ENCODE measurements at regions not wholly inside any gene's neighbourhood (a gene's known extent, or its start where the extent isn't known, plus 50 kb on each side); places are given as distances from the start of the nearest gene placed in this dataset.

DNA sequence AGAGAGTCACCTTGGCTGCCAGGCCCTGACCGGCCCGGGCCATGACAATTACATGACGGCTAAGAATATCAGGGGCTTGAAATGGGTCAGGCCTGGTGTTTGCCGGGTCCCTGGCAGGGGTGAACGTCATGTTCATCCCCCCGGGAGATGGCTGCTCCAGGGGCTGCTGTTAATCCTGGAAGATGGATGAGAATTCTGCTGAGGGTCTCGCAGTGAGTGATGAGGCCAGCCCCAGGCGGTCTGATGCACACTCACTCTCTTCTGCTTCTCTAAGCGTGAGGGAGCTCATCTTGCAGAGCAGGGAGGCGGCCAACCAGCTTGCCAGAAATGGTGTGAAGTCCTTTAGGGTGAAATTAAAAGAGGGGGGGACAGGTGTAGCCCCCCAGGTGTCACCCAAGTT is 101.3 kb upstream of the ANO1 start:
- no peak for DNase-seq

DNA sequence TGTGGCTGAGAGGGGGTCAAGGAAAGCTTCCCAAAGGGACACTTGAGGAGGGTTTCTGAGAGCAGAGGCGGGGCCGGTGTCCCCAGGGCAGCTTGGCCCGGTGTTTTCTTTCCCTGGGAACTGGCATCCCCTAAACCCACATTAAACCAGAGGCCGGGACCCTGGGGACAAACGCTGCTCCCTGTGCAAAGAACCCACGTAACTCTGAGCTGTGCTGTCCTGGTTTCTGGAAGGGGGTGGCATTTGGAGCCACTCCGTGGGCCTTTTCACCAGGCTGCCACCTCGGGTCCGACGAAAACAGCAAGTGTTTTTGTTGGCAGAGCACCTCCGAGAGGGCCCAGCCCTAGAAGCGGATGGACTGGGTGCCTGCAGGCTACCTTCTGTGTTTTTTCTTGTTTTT is 100.2 kb upstream of the ANO1 start:
- DNase-seq: no peak

DNA sequence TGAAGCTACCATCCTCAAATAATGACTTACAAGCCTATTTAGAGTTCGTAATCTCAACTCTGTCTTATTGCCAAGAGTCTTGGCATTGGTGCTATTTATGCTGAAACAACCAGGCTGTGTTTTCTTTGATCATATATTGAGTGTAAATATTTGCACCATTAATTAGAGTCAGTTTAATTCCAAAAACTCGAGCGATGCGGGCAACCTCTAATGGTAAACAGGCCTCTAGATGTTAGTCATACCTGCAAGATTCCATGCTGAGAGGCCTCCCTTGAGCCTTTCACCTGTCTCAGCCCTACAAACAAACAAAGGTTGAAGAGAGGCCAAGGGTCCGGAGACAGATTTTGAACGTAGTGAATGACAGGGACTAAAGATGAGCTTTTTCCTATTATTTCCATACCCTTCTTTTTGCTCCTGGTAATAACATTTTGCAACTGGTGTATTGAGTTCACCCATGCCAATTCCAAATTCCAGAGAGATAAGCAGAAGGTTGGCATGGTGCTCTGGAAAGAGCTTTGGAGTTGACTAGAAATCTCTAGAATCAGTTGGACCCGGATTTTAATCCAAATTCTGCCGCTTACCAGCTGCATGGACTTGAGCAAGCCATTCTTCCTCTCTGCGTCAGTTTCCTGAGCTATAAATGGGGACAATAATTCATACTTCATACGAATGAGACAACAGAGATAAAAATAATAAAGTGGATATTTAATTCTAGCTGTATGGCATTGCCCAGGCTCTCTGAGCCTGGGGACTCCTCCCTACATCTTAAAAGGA is 99.1 kb upstream of the ANO1 start:
- DNase-seq: no peak

DNA sequence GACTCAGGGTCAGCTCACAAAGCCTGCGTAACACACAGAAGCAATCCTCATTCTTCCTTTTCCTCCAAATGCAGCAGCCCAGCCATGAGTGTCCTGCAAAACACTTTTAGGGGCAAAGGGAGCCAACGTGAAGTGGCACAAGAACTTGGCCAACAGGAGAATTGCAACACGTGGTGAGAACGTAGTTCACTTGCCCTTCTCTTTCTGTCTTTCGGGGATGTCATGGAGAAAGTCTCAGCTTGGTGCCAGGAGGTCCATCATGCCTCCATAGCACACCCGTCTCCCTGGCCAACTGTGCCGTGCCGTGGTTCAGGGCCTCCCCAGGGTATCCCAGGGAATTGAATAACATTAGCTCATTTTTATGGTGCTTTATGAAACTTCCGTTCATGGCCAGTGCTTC is 98.5 kb upstream of the ANO1 start:
- no peak for DNase-seq

DNA sequence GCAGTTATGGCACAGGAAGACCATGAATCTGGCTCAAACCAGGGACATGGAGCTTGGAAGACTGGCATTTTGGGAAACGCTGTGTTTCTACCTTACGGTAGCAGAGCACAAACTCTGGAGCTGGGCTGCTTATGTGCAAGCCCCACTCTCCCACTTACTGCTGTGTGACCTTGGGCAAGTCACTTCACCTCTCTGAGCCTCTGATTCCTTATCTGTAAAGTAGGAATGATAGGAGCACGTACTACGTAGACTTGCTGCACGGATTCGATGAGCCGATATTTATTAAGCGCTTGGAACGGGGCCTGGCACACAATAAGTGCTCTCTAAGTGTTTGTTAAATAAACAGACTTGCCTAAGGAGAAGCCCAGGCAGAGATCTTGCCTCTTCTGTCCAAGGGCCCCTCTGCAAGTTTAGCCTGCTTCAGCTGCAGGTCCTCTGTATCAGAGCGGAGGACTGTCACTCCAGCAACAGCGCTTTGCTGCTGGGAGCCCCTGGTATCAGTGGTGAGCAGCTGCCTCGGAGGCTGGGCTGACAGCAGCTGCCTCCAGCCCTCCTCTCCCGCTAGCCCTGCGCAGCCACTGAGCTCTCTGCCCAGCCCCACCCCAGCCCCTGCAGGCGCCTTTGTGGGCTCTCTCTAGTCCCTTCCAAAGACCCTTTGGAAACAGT is 96.9 kb upstream of the ANO1 start:
- DNase-seq: no peak

DNA sequence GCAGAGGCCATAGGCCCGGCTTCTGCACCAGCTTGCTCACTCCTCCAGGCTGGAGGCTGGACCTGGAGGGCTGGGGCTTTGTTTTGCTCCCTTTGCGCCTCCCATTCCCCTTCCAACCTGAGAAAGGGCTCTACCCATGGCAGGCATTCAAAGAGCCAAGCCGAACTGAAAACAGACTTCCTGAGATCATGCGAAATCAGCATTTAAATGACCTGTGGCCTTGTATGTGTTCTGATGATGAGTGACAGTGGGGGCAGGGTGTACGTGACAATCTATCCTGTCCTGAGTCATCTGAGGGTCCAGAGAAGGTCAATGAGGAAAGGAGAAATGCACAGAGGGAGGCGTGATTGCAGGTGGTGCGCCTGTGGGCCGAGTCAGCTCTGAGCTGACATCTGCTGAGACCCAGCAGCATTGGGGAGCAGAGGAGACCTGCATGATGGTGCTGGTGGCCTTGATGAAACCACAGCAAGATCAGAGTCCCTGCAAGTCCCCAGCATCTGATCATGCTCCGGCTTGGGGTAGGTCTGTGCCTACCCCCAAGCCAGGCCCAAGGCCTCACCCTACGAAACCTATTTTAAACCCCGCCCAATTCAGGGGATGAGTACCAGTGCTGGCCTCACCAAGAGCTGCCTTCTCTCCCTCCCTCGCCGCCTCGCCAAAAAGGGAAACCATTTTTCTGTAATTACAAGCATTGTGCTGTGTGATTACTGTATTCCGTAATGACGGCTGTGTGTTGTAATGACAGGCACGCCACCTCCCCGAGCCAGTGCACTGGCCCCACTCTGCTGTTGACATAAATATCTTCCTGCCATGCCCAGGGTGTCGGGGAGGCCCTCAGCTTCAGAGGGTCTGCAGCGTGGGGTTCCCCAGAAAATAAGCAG is 95.2 kb upstream of the ANO1 start:
- DNase-seq: no peak

DNA sequence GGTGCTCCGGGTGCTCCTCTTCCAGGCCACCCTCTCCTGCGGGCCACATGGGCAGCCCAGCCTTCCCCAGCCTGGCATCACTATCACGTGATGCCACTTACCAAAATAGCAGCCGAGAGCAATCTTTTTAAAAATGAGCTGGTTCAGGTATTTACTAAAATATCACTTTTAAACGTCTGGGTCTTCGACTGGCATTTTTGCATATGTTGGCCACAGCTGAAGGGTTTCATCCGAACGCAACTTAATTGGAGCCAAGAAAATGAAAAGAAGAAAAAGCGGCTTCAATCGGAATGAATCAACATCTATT is 94.6 kb upstream of the ANO1 start:
- DNase-seq: no peak

DNA sequence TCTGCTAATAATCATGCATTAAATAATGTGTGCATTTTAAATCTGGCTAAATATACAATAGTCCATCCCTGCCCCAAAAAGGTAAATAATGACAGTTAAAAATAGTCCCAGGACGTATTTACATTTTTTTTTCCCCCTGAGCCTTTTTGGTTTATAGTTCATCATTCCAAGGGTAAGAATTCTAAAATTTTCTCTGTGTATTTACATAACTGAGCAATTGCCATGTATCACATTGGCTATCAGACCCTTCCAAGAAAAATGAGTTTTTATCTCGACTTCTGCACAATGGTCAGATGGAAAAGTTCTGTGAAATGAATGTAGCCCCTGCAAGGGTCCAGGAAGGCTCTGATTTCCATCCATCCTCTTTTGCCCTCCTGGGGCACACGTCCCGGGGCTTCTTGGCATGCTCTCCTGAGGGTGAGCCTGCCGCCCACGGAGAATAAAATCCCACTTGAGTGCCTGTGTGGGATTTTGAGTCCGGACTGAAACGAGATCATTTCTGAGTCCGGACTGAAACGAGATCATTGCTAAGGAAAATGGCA is 94.1 kb upstream of the ANO1 start:
- no peak for DNase-seq

DNA sequence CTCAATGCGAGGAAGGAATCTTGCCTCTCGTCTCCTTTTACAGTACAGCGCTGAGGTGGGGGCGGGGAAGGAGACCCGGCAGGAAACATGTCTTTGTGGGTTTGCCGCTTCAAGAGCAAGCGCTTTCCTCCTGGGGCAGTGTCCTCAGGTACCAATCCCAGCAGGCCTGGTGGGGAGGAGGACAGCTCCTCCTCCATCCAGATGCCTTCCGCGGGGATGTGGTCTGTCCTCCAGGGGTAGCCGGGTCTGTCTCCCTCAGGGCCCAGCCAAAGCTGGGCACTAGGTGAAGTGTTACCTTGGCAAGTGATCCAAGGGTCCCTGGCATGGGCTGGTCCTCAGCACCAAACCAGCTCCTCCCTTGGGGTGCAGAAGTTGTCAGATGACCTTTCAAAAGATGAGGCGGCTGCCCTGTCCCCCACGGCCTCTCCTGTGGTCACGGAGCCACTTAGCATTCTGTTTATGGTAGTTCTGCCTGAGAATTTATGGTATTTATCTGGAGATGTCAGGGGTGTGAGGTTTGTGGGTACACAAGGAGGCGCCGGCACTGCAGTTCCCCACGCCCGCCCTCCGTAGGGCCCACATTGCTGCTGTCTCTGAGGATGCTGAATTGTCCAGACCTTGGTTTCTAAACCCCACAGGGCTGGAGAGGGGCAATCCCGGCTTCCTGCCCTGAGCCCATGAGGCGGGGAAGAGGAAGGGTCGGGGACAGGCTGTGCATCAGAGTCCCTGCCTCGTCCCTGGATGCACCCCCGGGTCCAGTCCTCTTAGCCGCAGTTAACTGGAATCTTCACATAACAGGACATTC is 93.5 kb upstream of the ANO1 start:
- DNase-seq: no peak

DNA sequence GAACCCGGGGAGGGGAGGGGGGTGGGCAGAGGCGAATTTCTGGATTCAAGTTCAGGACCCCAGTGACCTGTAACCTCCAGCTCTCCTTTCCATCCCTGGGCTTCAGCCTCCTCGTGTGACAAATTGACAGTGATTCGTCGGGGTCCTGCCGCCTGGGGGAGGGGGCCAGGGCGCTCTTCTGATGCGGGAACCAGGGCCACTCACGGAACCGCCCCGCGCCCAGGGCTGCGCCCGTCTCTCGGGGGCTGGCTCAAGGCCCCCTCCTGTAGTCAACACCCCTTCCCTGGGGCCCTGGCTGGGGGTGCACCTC is 92.8 kb upstream of the ANO1 start:
- no peak for DNase-seq

DNA sequence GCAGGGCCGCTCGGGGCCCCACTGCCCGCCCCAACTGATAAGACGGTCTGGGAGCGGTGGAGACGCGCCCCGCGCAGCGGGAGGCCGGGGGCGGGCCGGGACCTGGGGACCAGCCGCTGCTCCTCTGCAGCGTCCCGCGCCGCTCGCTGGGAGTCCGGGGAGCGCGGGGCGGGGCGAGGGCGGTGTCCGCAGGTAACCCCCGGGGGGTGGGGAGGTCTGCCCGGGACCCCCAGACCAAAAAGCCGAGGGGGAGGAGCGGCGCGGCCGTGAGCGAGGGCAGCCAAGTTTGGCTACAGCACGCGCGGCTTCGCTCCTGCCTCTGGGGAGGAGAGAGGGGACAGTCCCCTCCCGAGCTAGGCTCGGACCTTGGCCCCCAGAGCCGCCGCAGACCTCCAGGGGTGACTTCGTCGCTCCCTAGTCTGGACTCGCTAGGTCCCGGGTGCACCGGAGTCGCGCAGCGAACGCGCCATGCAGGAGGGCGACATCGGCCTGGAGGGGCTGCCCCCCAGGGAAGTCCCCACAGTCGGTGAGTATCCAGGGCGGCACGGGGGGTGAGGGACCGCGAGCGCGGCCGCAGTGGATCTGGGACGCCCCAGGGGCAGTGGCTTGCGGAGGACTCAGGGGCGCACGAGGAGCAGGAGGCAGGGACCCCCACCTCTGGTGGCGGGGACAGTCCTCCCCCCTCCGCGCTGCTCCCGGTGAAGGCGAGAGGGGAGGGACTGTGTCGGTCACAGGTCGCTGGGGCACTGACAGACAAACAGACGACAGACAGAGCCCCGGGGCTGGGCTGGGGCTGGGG is 92.3 kb upstream of the ANO1 start:
- no peak for DNase-seq

DNA sequence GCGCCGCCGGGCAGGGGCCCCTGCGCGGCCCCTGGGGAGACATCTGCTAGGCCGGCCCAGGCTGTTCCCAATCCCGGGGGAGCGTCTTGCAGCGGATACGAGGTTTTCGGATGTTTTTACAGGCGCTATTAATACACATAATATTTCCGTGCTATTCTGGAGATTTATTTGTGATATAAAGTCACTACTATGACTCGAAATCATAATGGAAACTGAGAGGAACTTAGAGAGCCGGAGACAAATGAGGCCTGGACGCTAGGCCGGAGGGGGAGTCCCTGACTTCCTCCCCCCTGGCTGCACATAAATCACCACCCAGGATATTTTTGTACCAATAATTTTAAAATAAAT is 91.7 kb upstream of the ANO1 start:
- DNase-seq: no peak

DNA sequence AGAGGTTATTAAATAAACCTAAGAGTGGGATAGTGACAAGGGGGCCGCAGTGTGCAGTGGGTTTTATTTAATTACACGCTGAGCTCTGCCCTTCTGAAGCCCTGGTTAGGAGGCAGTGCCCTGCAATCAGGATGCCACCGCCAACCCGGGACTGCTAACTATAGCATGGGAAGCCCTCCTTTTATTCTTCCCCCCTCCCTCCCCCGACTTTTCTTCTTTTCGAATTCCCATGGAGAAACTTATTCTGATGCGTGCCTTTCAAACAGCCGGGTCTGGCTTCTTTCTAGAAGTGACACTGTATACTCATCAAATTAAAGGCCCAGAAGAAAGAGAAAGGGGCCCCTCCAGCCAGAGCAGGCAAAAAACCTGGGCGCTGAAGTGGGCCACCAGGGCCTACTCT is 91.3 kb upstream of the ANO1 start:
- DNase-seq: no peak

DNA sequence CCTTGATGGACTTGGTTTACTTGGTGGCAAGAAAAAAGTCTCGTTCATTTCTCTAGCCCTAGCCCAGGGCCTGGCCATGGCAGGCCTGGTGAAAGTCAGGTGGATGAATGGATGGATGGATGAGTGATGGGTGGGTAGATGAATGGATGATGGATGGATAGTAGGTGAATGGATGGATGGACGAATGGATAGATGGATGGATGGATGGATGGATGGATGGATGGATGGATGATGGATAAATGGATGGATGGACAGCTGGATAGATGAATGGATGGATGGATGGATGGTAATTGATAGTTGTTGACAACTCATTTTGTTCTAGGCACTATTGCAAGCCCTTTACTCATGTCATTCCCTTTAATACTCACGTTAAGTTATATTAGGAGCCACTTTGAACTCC is 86.1 kb upstream of the ANO1 start:
- DNase-seq: no peak

DNA sequence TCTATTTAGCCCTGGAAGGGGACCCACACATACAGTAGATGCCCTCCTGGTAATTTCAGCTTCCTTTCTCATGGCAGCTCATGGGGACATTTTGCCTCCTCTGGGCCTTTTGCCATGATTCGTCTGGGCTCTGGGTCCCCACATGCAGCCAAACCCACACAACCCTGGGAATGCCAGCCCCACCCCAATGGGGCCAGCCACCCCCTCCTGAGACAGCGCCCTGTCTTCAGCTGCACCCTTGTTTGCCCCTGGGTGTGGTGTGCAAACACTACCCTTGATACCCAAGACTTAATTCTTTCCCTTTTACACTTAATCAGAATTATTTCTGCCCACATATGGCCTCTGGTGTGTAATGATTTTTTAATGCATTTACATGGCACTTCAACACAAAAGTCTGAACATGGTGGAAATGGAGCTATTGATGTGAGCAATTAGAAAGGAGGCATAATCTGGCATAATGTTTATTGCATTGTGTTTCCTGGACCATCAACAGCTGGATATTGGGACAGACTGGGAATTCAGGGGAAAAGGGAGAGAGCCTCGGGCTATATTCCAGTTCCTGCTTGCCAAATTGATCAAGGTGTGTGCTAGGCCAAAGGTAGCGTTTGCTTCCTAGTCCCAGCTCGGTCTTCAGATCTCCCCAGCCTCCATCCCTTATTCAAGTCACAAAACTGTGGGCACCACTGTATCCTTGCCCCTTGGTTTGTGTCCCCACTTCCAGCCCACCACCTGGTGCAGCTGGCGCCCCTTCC is 85.0 kb upstream of the ANO1 start:
- no peak for DNase-seq

DNA sequence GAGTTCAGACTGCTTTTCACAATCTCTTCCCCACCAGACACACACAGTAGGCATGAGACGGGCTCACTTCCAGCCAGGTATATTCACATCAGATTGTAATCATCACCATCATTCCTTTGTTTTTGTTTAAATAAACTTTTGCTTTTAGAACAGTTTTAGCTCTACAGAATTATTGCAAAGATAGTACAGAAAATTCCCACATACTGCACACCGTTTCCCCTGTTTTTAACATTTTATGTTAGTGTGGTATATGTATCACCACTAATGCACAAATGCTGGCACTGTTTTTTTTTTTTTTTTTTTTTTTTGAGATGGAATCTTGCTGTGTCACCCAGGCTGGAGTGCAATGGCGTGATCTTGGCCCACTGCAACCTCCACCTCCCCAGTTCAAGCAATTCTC is 83.3 kb upstream of the ANO1 start:
- no peak for DNase-seq

DNA sequence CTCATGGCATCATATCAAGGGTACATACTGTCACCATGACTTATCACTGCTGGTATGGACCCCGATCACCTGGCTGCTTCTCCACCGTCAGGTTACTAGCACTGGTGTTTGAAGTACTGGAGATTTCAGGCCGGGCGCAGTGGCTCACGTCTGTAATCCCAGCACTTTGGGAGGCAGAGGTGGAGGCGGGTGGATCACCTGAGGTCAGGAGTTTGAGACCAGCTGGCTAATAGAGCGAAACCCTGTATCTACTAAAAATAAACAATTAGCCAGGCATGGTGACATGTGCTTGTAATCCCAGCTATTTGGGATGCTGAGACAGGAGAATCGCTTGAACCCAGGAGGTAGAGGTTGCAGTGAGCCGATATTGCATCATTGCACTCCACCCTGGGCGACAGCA is 82.4 kb upstream of the ANO1 start:
- no peak for DNase-seq

DNA sequence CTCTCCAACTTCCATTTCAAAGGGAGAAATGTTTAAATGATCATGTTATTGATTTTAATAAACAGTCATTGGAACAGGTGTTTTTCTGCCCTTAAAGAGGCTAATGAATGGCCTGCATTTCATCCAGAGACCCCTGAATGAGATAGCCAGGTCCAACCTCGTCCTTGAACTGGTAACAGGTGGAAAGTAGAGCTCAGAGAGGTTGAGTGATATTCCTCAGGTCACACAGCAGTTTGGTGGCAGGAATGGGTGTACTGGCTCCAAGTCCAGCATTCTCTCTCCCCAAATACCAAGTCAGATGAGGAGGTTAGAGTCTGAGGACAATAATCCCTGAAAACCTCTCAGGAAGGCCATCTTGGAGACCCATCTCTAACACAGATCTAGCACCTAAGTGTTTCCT is 81.7 kb upstream of the ANO1 start:
- no peak for DNase-seq

DNA sequence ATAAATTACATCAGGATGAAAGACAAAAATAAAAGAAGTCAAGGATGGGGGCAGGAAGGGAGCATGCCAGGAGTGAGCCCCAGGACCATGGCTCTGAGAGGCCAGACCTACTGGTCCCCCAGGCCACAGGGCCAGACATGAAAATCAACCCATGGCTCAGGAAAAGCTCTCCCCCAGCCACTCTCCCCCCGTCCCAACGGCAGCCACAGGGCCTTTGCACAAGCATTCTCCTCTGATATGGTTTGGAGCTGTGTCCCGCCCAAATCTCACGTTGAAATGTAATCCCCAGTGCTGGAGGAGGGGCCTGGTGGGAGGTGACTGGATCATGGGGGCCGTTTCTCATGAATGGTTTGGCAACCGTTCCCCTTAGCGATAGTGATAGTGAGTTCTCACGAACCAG is 80.8 kb upstream of the ANO1 start:
- no peak for DNase-seq

DNA sequence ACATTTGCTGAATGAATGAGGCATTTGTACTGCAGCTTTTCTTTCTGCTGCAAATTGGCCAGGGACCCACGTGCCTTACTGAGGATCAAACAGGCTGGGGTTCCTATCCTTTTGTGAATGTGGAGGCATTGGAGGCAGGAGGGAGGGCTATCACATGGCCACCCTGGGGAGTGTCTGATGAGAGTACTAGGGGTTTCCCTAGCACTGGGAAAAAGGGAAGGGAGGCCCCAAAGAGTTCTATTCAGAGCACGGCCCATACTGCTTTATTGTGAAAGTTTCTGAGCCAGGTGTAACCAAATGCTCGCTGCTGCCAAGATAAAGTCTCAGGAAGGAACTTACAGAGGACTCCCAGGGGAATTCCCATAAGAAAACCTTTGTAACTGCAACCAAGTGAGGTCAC is 78.4 kb upstream of the ANO1 start:
- no peak for DNase-seq

DNA sequence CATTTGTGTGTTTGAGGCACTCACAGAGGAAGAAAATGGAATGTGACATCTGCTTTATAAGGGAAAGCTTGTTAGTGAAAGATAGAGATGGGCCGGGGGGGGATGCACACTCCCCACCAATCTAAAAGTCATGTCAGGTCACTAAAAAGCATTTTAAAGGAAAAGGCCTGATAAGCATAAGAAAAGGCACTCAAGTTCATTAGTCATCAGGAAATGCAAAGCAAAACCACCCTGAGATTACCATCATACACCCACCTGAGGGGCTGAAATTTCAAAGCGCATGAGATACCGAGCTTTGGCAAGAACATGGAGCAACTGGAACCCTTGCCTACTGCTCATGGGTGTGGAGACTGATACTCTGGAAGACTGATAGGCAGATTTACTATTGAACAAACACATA is 77.9 kb upstream of the ANO1 start:
- no peak for DNase-seq

DNA sequence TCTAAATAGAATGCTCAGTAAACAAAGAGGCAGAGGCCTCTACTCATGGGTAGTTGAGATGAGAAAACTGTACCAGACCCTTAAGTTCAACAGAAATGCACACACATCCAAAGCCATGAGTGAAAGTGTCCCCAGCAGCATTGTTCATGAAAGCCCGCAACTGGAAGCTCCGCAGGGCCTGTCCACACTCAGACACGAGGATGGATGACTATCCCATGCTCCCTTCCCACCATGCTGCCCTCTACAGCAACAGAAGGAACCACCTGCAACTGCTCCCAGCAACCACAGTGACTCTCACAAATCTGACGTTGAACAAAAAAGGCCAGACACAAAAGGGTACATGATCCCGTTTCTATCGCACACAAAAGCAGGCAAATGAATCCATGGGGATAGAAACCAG is 76.9 kb upstream of the ANO1 start:
- no peak for DNase-seq

Measured in EL (cell line).